Transverse colon (tissue), 4 donors: ENCODE measurements at regions not wholly inside any gene's neighbourhood (a gene's known extent, or its start where the extent isn't known, plus 50 kb on each side); places are given as distances from the start of the nearest gene placed in this dataset.
"Not testable (repeated sequence)": the region's sequence is repeated elsewhere in the genome, so short reads cannot be mapped to it uniquely, and the experiment has no call there.

Experiments used
- CTCF ChIP-seq, 5 experiments: fragments of 200-600 bp in 3 of 5; fragments of 450-650 bp in 2 of 5; sonication (generic) in 3 of 5; IDR thresholded peaks; 1 replicate in 2 of 5; 2 replicates in 3 of 5; pipeline ENCODE4 v1.5.1; 2016 to 2017; ENCODE audit warnings: antibody characterized with exemption in 5 of 5, inconsistent platforms in 3 of 5, mild to moderate bottlenecking in 2 of 5, moderate library complexity in 1 of 5
- POLR2AphosphoS5 ChIP-seq, 3 donors: sonication (generic); formaldehyde crosslinking; IDR thresholded peaks; one replicate each; pipeline ENCODE4 v1.6.1; 2016; ENCODE audit warnings: antibody characterized with exemption in 3 of 3

- not testable (repeated sequence) for TF ChIP-seq CTCF, POLR2AphosphoS5 (IDR thresholded peaks at IDR 0.05)
Measured at GRCh38 chr12:131247875-131248274, 294.2 kb downstream of the ADGRD1 start.
